ENCODE measurements at regions not wholly inside any gene's neighbourhood (a gene's known extent, or its start where the extent isn't known, plus 50 kb on each side); places are given as distances from the start of the nearest gene placed in this dataset.

GRCh38 chrX:73903941-73904340 lies 51.4 kb upstream of the XIST start:
- TF ChIP-seq CTCF (IDR thresholded peaks at IDR 0.05) = no peak
- 71% methylated on average over 3 of the region's 3 CpGs for WGBS (ENCODE audit: insufficient coverage)
- H3K36me3 ChIP-seq (ENCODE audit: control insufficient read depth, insufficient read depth, low read length) = no peaks in the 10 kb centered on the region

More at GRCh38 chrX:73903941-73904340, 51.4 kb upstream of the XIST start:
- Mint-ChIP-seq H3K4me1 (no peaks in the 10 kb centered on the region), H3K27ac (no peak overlapping the region), H3K4me3 (no peak overlapping the region), H3K36me3 (no peaks in the 10 kb centered on the region), H3K27me3 (ENCODE audit: low read depth in 2 of 2) (peaks cover 0 to 10% of the 10 kb centered on the region in 2 donors), H3K9me3 (no peaks in the 10 kb centered on the region)
- ATAC-seq = no peak
- intact Hi-C loops (cut with micrococcal nuclease) = no loop called here
- H3K4me3 ChIP-seq (ENCODE audit: low read length) = no peak overlapping the region
- H3K4me1 ChIP-seq (ENCODE audit: control insufficient read depth, insufficient read depth, low read length) = no peaks in the 10 kb centered on the region
- no peaks in the 10 kb centered on the region for H3K9me3 ChIP-seq (ENCODE audit: control insufficient read depth, insufficient read depth, low read length)
- H3K27ac ChIP-seq (ENCODE audit: low read length) = no peak overlapping the region
- no peak for DNase-seq
- H3K27me3 ChIP-seq (ENCODE audit: control insufficient read depth, insufficient read depth, low read length) = no peaks in the 10 kb centered on the region
